Calu3 (cell line): ENCODE measurements at regions not wholly inside any gene's neighbourhood (a gene's known extent, or its start where the extent isn't known, plus 50 kb on each side); places are given as distances from the start of the nearest gene placed in this dataset.

Experiments
- BruUV-seq: library from RNA; stranded (reverse); fragments of 400-500 nt; replicated peaks from 2 replicates; lab custom pipeline; 2021; lab: Mats Ljungman, UMichigan
- CTCF ChIA-PET: fragments of 300-600 bp; sonication (Branson Sonifier 250); formaldehyde crosslinking; loops from one replicate; lab custom pipeline; 2022; ENCODE audit warnings: antibody characterized with exemption; lab: Charles Lee
- DNase-seq: peaks from one replicate; pipeline ENCODE4 v3.0.0; 2022
- H3K27ac Mint-ChIP-seq: one replicate; pipeline ENCODE4 v1.8.0; 2022; ENCODE audit warnings: mixed read lengths; ENCODE audit not compliant: unreplicated experiment
- H3K27me3 Mint-ChIP-seq: one replicate; pipeline ENCODE4 v1.8.0; 2022; ENCODE audit warnings: mixed read lengths; ENCODE audit not compliant: unreplicated experiment
- H3K36me3 Mint-ChIP-seq: one replicate; pipeline ENCODE4 v1.8.0; 2022; ENCODE audit warnings: mild to moderate bottlenecking, moderate library complexity, mixed read lengths; ENCODE audit not compliant: insufficient read depth, unreplicated experiment
- H3K4me1 Mint-ChIP-seq: one replicate; pipeline ENCODE4 v1.8.0; 2022; ENCODE audit warnings: mild to moderate bottlenecking, low read depth, mixed read lengths; ENCODE audit not compliant: unreplicated experiment
- H3K4me3 Mint-ChIP-seq: one replicate; pipeline ENCODE4 v1.8.0; 2022; ENCODE audit warnings: mild to moderate bottlenecking, low read depth, moderate library complexity, mixed read lengths; ENCODE audit not compliant: unreplicated experiment
- H3K9me3 Mint-ChIP-seq: one replicate; pipeline ENCODE4 v1.8.0; 2022; ENCODE audit warnings: low read depth, mixed read lengths; ENCODE audit not compliant: unreplicated experiment
- intact Hi-C: fragments of 100-400 bp; cut with micrococcal nuclease; formaldehyde crosslinking; loops from one replicate; pipeline ENCODE4 v1.10.0; 2022; ENCODE audit not compliant: unreplicated experiment
- TF ChIP-seq, protein P1 (sequence below): fragments of 200-600 bp; IDR thresholded peaks from one replicate; pipeline ENCODE4 v1.8.0; 2022; ENCODE audit warnings: antibody characterized with exemption; ENCODE audit not compliant: unreplicated experiment

DNA sequence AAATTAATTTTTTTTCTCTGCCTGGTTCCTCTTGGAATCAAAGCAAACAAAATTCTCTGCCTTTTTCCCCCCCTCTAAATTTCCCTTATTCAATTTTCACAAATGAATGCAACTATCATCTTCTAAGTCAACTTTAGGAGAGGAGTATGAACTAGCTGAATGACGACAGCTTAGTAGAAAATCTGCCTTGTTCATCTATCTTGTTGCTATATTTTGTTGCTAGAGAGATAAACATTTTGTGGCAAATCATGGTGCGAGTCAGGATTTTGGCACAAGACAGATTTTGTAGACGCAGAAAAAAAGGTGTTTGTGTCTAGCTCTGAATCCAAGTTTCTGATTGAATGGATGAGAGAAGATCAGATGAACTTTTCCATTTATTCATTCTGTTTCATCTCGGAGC is 81.0 kb upstream of the FZD8 start:
- peaks cover 10% of the 10 kb centered on the region for H3K27me3 Mint-ChIP-seq
- CTCF ChIA-PET = no interaction called here
- BruUV-seq = no TSS peak

DNA sequence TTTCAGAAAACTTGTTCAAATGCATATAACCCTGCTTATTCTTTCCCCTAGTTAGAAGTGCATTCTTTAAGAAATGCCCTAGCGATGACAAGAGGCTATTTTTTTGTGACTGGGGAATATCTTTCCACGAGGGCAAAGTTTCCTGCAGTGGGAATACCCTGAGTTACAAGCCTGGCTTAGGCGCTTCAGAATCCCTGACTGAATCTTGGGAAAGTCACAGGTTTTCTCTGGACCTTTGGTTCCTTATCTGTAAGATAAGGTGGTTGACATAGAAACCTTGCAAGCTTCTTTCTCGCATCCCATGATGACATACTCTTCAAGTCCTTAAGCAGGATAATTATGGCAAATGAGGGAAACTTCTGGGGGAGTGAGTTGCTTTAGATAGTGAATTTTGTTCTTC is 80.5 kb upstream of the FZD8 start:
- Mint-ChIP-seq H3K4me1 (no peaks in the 10 kb centered on the region), H3K4me3 (no peak overlapping the region), H3K9me3 (no peaks in the 10 kb centered on the region), H3K27me3 (peaks cover 10% of the 10 kb centered on the region), H3K36me3 (no peaks in the 10 kb centered on the region), H3K27ac (no peak overlapping the region)
- DNase-seq = no peak
- CTCF ChIA-PET = interaction anchor here (0.6 kb wide), 1 partner anchor 364 kb away, joined by 6 read pairs; no protein-coding TSS in a partner anchor
- TF ChIP-seq, protein P1, sequence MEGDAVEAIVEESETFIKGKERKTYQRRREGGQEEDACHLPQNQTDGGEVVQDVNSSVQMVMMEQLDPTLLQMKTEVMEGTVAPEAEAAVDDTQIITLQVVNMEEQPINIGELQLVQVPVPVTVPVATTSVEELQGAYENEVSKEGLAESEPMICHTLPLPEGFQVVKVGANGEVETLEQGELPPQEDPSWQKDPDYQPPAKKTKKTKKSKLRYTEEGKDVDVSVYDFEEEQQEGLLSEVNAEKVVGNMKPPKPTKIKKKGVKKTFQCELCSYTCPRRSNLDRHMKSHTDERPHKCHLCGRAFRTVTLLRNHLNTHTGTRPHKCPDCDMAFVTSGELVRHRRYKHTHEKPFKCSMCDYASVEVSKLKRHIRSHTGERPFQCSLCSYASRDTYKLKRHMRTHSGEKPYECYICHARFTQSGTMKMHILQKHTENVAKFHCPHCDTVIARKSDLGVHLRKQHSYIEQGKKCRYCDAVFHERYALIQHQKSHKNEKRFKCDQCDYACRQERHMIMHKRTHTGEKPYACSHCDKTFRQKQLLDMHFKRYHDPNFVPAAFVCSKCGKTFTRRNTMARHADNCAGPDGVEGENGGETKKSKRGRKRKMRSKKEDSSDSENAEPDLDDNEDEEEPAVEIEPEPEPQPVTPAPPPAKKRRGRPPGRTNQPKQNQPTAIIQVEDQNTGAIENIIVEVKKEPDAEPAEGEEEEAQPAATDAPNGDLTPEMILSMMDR = no peak
- intact Hi-C loops = no loop called here
- BruUV-seq = no TSS peak

More for the DNA sequence above, 81.0 kb upstream of the FZD8 start:
- no peak for DNase-seq
- intact Hi-C loops = no loop called here
- H3K36me3 Mint-ChIP-seq = no peaks in the 10 kb centered on the region
- H3K9me3 Mint-ChIP-seq = no peaks in the 10 kb centered on the region
- no peak overlapping the region for H3K4me3 Mint-ChIP-seq
- H3K27ac Mint-ChIP-seq = no peak overlapping the region
- no peaks in the 10 kb centered on the region for H3K4me1 Mint-ChIP-seq
- TF ChIP-seq, protein P1 = no peak

DNA sequence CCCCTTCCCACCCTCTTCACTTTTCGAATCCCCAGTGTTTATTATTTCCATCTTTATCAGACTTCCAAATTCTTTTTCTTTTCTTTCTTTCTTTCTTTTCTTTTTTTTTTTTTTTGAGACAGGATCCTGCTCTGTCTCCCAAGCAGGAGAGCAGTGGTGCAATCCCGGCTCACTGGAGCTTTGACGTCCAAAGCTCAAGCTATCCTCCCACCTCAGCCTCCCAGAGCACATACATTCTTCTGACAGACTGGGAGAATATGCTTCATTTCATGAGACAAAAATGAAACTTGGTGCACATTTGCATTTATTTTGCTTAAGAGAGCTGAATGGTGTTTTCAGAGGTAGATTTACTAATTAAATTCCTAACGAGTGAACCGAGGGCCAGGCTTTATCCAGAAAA is 80.1 kb upstream of the FZD8 start:
- TF ChIP-seq, protein P1 = no peak
- Mint-ChIP-seq H3K4me3 (no peak overlapping the region), H3K36me3 (no peaks in the 10 kb centered on the region), H3K4me1 (no peaks in the 10 kb centered on the region), H3K27me3 (peaks cover 10% of the 10 kb centered on the region), H3K9me3 (no peaks in the 10 kb centered on the region), H3K27ac (no peak overlapping the region)
- CTCF ChIA-PET = interaction anchor here (0.6 kb wide), 1 partner anchor 364 kb away, joined by 6 read pairs; no protein-coding TSS in a partner anchor
- intact Hi-C loops = no loop called here
- BruUV-seq = no TSS peak
- DNase-seq = no peak

DNA sequence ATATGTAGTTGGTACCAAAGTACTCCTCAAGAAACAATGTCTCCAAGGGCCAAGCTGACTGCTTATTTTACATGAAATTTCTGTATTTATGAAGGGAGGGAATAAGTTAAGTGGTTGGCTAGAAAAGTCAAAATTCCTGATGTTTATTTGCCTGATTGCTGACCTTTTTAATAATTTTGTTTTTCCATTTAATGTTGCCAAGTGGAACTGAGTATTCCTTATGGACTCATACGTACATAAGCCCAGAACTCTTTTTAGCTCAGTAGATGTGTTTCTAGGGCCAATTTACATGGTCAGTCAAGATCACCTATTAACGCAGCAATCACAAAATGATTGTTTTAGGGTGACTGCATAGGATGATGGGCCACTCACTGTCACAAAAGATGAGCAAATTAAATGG is 78.3 kb upstream of the FZD8 start:
- no TSS peak for BruUV-seq
- H3K9me3 Mint-ChIP-seq = no peaks in the 10 kb centered on the region
- H3K27me3 Mint-ChIP-seq = peaks cover 10% of the 10 kb centered on the region
- no peaks in the 10 kb centered on the region for H3K4me1 Mint-ChIP-seq
- no peaks in the 10 kb centered on the region for H3K36me3 Mint-ChIP-seq
- no peak for DNase-seq
- no peak overlapping the region for H3K27ac Mint-ChIP-seq
- intact Hi-C loops = no loop called here
- H3K4me3 Mint-ChIP-seq = no peak overlapping the region
- TF ChIP-seq, protein P1 = no peak
- CTCF ChIA-PET = no interaction called here
